Right lobe of liver (tissue), 6 donors: ENCODE measurements at regions not wholly inside any gene's neighbourhood (a gene's known extent, or its start where the extent isn't known, plus 50 kb on each side); places are given as distances from the start of the nearest gene placed in this dataset.

Experiments used
- ATAC-seq, 4 donors: fragments of 200-7000 bp; cut with Tn5 transposase; one replicate each; pipeline ENCODE4 v1.9.1; 2020; ENCODE audit warnings: mild to moderate bottlenecking in 4 of 4, moderate library complexity in 4 of 4
- DNase-seq, 3 donors: peaks; one replicate each; pipeline ENCODE4 v3.0.0-alpha.2; 2020
- H3K27ac ChIP-seq, 3 donors: fragments of 200-600 bp; one replicate each; pipeline ENCODE4 v1.8.0; 2022
- H3K27me3 ChIP-seq, 2 donors: fragments of 200-600 bp; one replicate each; pipeline ENCODE4 v1.8.0; 2022
- H3K36me3 ChIP-seq, 4 donors: fragments of 200-600 bp; sonication (generic) in 1 of 4; one replicate each; pipeline versions ENCODE4 v1.5.1 to v1.8.0; 2017 to 2022; ENCODE audit warnings: control low read depth in 1 of 4
- H3K4me1 ChIP-seq, 4 donors: fragments of 200-600 bp; sonication (generic) in 1 of 4; one replicate each; pipeline versions ENCODE4 v1.5.1 to v1.8.0; 2017 to 2022; ENCODE audit warnings: control low read depth in 1 of 4
- H3K4me3 ChIP-seq, 3 donors: fragments of 200-600 bp; one replicate each; pipeline ENCODE4 v1.8.0; 2022
- H3K9me3 ChIP-seq, 4 donors: fragments of 200-600 bp; sonication (generic) in 1 of 4; one replicate each; pipeline versions ENCODE4 v1.5.1 to v1.8.0; 2017 to 2022; ENCODE audit warnings: control low read depth in 1 of 4
- POLR2A ChIP-seq: fragments of 450-650 bp; IDR thresholded peaks from one replicate; pipeline ENCODE4 v1.6.1; 2017; ENCODE audit warnings: antibody characterized with exemption, mild to moderate bottlenecking
- WGBS: methylation state at CpG from one replicate; pipeline ENCODE4 v1.1.6; 2018; ENCODE audit warnings: low coverage, low lambda C conversion rate; ENCODE audit not compliant: insufficient coverage; ENCODE audit errors: missing lambda C conversion rate; 5-methylcytosine and 5-hydroxymethylcytosine counted together
- intact Hi-C, 2 donors: fragments of 100-400 bp; cut with DNase I; formaldehyde crosslinking; loops; one replicate each; pipeline versions ENCODE4 v1.11.2 to v1.14.1; 2022
- TF ChIP-seq, protein P1 (sequence below), 4 donors: fragments of 200-600 bp in 3 of 4; fragments of 450-650 bp in 1 of 4; IDR thresholded peaks; one replicate each; pipeline versions ENCODE4 v1.5.1 to v1.8.0; 2016 to 2022; ENCODE audit warnings: antibody characterized with exemption in 4 of 4, mild to moderate bottlenecking in 2 of 4
- donor health status: DM: no; HTN: yes; CAD: no.
- donor health status: DM: no; HTN: no; CAD: no.
- donor health status: DM: no; HTN: no; CAD: no.
- donor health status: DM: no; HTN: yes; CAD: no.
- donor health status: DM: no; HTN: yes; CAD: no.

DNA sequence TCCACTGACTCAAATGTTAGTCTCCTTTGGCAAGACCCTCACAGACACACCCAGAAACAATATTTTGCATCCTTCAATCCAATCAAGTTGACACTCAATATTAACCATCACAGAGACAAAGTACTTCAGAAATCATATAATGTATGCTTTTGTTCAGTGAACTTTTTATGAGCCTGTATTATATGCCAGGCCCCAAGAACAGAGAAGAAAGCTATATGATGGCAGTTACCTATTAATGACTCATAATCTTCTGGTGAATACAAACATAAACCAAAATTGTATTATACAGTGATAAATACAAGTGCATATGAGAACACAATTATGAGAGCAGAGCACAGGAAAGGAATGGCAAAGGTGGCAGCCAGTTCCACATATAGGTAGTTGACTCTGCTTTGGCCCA is 852.0 kb upstream of the EPHA5 start:
- no peak for DNase-seq
- Histone ChIP-seq H3K27ac (no peak overlapping the region), H3K36me3 (no peaks in the 10 kb centered on the region), H3K9me3 (no peaks in the 10 kb centered on the region), H3K4me3 (no peak overlapping the region), H3K4me1 (no peaks in the 10 kb centered on the region), H3K27me3 (no peaks in the 10 kb centered on the region)
- ATAC-seq = no peak
- intact Hi-C loops = no loop called here
- TF ChIP-seq, protein P1, sequence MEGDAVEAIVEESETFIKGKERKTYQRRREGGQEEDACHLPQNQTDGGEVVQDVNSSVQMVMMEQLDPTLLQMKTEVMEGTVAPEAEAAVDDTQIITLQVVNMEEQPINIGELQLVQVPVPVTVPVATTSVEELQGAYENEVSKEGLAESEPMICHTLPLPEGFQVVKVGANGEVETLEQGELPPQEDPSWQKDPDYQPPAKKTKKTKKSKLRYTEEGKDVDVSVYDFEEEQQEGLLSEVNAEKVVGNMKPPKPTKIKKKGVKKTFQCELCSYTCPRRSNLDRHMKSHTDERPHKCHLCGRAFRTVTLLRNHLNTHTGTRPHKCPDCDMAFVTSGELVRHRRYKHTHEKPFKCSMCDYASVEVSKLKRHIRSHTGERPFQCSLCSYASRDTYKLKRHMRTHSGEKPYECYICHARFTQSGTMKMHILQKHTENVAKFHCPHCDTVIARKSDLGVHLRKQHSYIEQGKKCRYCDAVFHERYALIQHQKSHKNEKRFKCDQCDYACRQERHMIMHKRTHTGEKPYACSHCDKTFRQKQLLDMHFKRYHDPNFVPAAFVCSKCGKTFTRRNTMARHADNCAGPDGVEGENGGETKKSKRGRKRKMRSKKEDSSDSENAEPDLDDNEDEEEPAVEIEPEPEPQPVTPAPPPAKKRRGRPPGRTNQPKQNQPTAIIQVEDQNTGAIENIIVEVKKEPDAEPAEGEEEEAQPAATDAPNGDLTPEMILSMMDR (IDR thresholded peaks at IDR 0.05) = no peak
- TF ChIP-seq POLR2A = no peak

DNA sequence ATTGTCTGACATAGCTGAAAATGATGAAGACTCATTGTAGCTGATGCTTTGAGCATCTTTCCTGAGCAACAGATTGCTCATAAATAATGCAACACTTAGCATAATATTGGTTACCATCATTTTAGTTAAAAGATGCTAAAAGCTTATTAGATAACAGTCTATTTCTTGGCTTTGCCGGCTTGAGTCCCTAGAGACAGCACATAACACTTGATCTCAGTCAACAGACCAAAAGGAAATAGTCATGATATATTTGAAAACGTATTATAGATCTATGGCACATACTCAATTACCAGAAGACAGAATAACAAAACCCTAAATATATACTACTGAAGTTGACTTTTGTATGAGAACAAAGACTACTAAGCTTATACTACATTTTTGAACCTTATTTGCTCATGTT is 846.7 kb upstream of the EPHA5 start:
- TF ChIP-seq, protein P1 (IDR thresholded peaks at IDR 0.05) = no peak
- no peak for TF ChIP-seq POLR2A
- Histone ChIP-seq H3K27me3 (no peaks in the 10 kb centered on the region), H3K9me3 (no peaks in the 10 kb centered on the region), H3K4me1 (no peaks in the 10 kb centered on the region), H3K4me3 (no peak overlapping the region), H3K36me3 (no peaks in the 10 kb centered on the region), H3K27ac (no peak overlapping the region)
- ATAC-seq = no peak
- 45% methylated on average over 2 of the region's 2 CpGs for WGBS
- intact Hi-C loops = no loop called here
- no peak for DNase-seq

DNA sequence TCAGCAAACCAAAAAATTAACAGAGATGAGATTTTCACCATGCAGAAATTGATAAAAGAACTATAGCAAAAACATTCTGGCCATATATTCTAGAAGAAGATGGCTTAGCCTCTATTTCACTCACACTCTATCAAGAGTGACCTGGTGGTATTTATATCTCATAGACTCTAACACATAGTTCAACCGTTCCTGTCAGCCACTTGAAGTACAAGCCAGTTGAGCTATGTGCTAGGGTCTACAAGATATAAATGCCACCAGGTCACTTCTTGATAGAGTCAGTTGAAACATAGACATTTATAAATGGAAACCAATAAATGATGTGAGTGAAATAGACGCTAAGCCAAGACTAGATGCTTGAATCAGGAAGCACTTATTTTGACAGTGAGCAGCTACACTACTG is 836.7 kb upstream of the EPHA5 start:
- no peak overlapping the region for H3K4me3 ChIP-seq
- no peaks in the 10 kb centered on the region for H3K9me3 ChIP-seq
- no peaks in the 10 kb centered on the region for H3K36me3 ChIP-seq
- H3K27ac ChIP-seq = no peak overlapping the region
- DNase-seq (no peak), ATAC-seq (no peak)
- TF ChIP-seq, protein P1 (IDR thresholded peaks at IDR 0.05) = no peak
- TF ChIP-seq POLR2A = no peak
- 57% methylated on average over 2 of the region's 2 CpGs for WGBS
- intact Hi-C loops = no loop called here
- H3K4me1 ChIP-seq = no peaks in the 10 kb centered on the region
- no peaks in the 10 kb centered on the region for H3K27me3 ChIP-seq

DNA sequence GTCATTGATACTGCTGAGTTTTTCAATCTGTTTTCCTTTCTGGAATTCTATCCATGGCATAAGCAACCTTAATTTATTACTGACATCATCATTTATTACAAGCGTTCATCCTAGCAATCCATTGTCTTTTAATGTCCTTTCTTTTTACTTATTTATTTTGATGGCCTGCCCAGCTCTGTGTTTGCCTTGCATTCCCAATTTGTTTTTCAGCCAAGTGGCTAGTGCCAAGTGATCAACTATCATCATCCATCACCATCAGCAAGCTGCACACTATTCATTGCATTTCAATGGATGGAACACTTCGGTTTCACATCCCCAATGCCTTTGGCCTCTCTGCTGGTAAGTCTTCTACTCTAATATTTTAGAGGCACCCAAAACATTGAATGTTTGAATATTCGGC is 831.7 kb upstream of the EPHA5 start:
- Histone ChIP-seq H3K27ac (no peak overlapping the region), H3K36me3 (no peaks in the 10 kb centered on the region), H3K27me3 (no peaks in the 10 kb centered on the region), H3K9me3 (no peaks in the 10 kb centered on the region), H3K4me3 (no peak overlapping the region), H3K4me1 (no peaks in the 10 kb centered on the region)
- WGBS = 38% methylated on average over 3 of the region's 3 CpGs
- TF ChIP-seq, protein P1 (IDR thresholded peaks at IDR 0.05) = no peak
- no peak for TF ChIP-seq POLR2A
- intact Hi-C loops = no loop called here
- DNase-seq (no peak), ATAC-seq (no peak)

DNA sequence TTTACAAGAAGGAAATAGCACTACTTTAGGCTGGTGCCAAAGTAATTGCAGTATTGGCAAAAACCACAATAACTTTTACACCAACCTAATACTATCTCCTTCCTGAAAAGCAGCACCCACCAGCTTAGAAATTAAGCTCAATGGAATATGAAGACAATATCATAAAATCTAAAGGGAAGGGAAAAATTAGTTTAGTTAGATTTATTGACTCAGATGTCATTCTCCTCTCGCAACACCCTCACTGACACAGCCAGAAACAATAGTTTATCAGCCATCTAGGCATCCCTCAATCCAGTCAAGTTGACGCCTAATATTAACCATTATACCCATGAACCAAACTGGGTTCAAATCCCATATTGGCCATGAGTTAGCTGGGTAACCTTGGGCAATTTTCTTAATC is 820.4 kb upstream of the EPHA5 start:
- H3K4me3 ChIP-seq = no peak overlapping the region
- WGBS = 63% methylated on average over 2 of the region's 2 CpGs
- no peaks in the 10 kb centered on the region for H3K4me1 ChIP-seq
- no peaks in the 10 kb centered on the region for H3K9me3 ChIP-seq
- no peak for TF ChIP-seq POLR2A
- TF ChIP-seq, protein P1 (IDR thresholded peaks at IDR 0.05) = no peak
- DNase-seq = no peak
- intact Hi-C loops = no loop called here
- no peaks in the 10 kb centered on the region for H3K36me3 ChIP-seq
- H3K27me3 ChIP-seq = no peaks in the 10 kb centered on the region
- no peak overlapping the region for H3K27ac ChIP-seq
- no peak for ATAC-seq
